SHP77 treated with DMSO at 0.1 percent for 48 hours (cell line): ENCODE measurements at regions not wholly inside any gene's neighbourhood (a gene's known extent, or its start where the extent isn't known, plus 50 kb on each side); places are given as distances from the start of the nearest gene placed in this dataset.

Experiments
- DNase-seq: peaks from one replicate; lab custom pipeline; 2025; lab: John Stamatoyannopoulos, UW

DNA sequence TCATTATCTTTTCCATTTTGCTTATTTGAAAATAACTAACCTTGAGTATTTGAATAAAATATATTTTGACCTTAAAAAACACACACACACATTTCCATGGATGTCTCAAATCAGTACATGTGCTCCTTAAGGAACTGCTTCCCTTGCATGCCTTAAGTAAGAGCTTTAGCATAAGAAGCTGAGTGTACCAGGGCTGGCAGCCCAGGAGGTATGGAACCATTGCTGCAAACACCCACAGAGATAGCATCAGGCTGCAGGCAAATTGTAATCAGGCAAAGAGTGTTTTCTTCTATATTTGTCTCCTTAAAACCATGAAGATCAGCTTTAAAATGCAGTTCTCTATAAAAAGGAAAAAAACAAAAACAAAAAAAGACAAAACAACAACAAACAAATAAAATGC is 160.6 kb downstream of the PLK2 start:
- DNase-seq, result no peak

- no peak for DNase-seq
Measured at GRCh38 chr5:58294598-58295305, 165.1 kb downstream of the PLK2 start.

DNA sequence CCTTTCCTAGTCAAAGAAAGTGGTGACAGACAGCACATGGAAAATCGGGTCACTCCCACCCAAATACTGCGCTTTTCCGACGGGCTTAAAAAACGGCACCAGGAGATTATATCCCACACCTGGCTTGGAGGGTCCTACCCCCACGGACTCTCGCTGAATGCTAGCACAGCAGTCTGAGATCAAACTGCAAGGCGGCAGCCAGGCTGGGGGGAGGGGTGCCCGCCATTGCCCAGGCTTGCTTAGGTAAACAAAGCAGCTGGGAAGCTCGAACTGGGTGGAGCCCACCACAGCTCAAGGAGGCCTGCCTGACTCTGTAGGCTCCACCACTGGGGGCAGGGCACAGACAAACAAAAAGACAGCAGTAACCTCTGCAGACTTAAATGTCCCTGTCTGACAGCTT is 171.6 kb downstream of the PLK2 start:
- peak; percentile 54 for DNase-seq

GRCh38 chr5:58286741-58287140 is 173.1 kb downstream of the PLK2 start:
- no peak for DNase-seq

GRCh38 chr5:58285900-58286299 is 174.0 kb downstream of the PLK2 start:
- DNase-seq, result no peak

GRCh38 chr5:58284886-58285285 is 175.0 kb downstream of the PLK2 start:
- DNase-seq, result no peak

GRCh38 chr5:58281189-58281588 is 178.7 kb downstream of the PLK2 start:
- DNase-seq, result no peak

DNA sequence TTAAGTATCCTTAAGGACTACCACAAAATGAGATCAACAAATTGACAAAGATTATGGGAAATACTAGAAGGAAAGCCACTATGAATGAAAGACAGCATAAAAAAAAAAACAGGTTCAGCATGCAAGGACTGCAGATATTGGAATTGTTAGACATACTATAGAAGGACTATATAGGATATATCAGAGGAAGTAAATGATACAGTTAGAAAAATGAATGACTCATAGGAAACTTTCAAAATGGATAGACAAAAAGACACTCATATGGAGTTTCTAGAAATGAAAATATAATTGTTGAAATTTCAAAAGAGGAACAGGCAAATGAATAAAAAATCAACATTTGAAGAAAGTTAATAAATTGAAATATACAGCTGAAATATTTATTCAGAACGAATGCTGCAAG is 180.6 kb downstream of the PLK2 start:
- no peak for DNase-seq

- DNase-seq, result no peak
Measured at GRCh38 chr5:58276431-58276830, 183.5 kb downstream of the PLK2 start.

GRCh38 chr5:58275516-58275915 is 184.4 kb downstream of the PLK2 start:
- no peak for DNase-seq

GRCh38 chr5:58274191-58274590 is 185.7 kb downstream of the PLK2 start:
- DNase-seq, result no peak

DNA sequence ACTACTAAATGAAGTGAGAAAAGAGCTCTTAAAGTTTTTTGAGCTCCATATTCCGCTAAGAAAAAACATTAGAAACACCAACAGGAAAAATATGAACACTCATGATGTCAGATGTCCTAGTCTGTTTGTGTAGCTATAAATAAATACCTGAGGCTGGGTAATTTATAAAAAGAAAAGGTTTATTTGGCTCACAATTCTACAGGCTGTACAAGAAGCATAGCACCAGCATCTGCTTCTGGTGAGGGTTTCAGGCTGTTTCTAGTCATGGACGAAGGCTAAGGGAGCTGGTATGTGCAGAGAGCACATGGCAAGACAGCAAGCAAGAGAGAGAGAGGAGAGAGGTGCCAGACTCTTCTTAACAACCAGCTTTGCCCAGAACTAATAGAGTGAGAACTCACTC is 186.2 kb downstream of the PLK2 start:
- DNase-seq, result no peak

- no peak for DNase-seq
Measured at GRCh38 chr5:58268268-58268667, 191.6 kb downstream of the PLK2 start.

DNA sequence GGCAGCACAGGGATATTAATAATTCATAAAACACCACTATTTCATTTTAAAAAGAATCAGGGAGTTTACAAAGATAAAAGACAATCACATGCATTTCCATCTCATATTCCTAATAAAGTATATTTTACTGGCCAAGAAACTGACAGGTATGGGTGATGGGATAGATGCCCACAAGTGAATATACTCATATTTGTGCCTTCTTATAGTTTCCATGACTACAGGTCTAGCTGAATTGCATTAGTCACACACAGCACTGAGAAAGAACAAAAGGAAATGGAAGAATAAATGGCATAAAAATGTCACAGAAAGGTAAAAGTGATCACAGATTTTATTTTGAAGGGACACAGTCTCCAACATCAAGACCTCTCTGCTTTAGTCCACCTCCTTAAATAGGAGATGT is 193.5 kb downstream of the PLK2 start:
- no peak for DNase-seq

DNA sequence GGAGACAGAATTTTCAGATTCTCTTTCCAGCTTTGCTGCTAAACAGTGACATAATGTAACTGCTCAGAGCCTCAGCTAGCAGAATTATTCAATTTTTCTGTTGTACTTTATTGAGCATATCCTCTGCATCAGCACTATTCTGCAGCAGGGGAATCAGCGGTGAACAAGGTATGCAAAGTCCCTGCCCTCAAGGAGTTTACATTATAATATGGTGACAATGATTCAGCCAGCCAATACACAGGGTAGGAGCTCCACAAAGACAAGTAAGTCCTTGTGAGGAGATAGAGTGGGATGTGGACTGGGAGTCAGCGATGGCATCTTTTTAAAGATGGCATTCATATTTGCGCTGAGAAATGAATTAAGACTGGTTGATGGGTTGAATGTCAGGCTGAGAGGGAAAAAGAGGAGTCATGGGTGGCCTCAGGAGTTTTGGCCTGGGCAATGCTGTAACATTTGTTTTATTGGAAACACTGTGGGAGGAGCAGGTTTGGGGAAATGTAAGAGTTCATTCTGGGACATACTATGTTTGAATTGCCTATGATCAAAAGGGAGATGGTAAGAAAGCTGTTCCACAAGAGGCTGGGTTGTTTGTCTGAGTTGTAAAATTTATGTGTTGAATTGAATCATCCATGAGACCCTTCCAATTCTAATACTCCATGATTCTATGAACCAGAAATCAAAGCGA is 194.5 kb downstream of the PLK2 start:
- DNase-seq, result no peak

GRCh38 chr5:58264276-58264675 is 195.6 kb downstream of the PLK2 start:
- no peak for DNase-seq

DNA sequence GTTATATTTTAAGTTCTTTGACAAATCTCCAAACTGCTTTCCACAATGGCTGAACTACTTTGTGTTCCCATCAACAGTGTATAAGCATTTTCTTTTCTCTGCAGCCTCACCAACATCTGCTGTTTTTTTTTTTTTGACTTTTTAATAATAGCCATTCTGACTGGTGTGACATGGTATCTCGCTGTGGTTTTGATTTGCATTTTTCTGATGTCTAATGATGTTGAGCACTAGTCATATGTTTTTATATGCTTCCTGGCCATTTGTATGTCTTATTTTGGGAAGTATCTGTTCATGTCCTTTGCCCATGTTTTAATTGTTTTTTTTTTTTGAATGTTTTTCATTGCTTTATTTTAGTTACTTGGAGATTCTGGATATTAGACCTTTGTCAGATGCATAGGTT is 196.6 kb downstream of the PLK2 start:
- DNase-seq, result no peak

GRCh38 chr5:58262226-58262625 is 197.7 kb downstream of the PLK2 start:
- DNase-seq, result no peak

GRCh38 chr5:58261605-58262004 is 198.3 kb downstream of the PLK2 start:
- no peak for DNase-seq

GRCh38 chr5:58260243-58260642 is 199.6 kb downstream of the PLK2 start:
- no peak for DNase-seq

DNA sequence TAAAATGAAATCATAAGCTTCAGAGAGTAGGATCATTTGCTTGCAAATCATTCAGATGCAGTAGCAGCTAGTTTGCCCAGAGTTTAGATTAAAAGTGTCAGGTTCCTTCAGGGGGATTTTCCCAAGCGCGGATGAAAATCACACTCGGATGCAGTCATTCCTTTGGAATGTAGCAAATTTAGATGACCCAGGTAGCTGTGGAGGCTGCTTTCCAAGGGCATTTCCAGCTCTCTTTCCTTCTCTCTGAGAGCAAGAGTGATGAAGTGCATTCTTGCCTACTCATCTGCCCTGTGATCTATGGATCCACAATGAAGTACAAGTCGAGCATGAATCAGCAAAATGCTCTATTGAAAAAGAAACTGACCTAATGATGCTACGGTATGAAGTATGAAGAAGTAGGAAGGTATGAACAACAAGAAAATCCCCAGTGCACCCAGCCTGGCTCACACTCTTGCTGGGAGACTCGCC is 200.2 kb downstream of the PLK2 start:
- no peak for DNase-seq

DNA sequence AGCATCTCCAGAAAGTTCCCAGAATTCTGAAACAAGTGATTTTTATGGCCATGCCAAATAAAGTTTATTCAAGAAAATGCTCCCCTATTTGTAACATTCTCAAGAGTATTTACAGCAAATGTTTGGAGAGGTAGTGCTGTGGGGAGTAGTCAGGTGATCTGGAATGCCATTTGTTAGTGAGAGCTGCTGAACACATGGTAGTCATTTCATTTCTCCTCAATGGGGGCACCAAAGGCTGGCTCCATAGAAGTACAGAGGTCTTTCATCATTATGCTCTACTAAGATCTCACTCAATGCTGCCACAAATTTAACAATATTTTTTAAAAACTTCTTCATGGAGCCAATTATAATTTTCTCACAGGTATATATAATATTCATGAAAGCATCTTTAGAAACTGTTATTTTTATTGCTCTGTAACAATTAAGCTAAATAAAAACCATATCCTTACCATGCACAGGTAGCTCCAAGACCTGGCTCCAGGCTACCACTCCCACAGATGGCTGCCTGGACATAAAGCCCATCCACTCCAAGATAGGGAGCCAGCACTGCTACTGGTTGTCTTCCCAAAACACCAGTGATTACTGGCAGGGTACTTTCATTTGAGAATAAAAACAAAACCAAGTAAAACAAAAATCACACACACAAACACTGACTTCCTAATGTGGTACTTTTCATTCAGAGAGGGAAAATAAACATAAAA is 200.8 kb downstream of the PLK2 start:
- no peak for DNase-seq

DNA sequence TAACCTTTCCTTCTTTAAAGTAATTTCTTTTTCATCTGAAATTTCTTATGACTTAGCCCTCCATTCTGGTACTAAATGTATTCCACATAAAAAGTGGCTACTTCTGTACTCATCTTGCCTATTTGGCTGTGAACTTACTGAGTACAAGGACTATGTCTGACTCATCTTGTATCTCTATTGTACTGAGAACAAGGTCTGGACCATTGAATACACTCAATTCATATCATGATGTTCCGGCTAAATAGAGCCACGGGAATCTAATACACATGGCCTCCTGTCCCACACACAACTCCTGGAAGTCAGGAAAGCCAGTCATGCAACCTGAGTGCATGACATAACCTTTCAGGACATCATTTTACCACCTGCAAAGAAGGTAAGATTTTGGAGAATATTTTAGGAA is 203.9 kb downstream of the PLK2 start:
- no peak for DNase-seq
